HCT116 (cell line): ENCODE measurements at regions not wholly inside any gene's neighbourhood (a gene's known extent, or its start where the extent isn't known, plus 50 kb on each side); places are given as distances from the start of the nearest gene placed in this dataset.

Experiments
- ATAC-seq: fragments of 200-7000 bp; cut with Tn5 transposase; 2 replicates; pipeline ENCODE4 v1.9.1; 2020; ENCODE audit warnings: mild to moderate bottlenecking, moderate library complexity
- BruUV-seq: library from RNA; stranded (reverse); fragments of 400-500 nt; replicated peaks from 2 replicates; lab custom pipeline; 2021; lab: Mats Ljungman, UMichigan
- CTCF ChIA-PET: fragments of 300-600 bp; sonication (Branson Sonifier 250); formaldehyde crosslinking; loops from one replicate; lab custom pipeline; 2021; ENCODE audit warnings: antibody characterized with exemption; lab: Charles Lee
- POLR2A ChIA-PET: fragments of 300-600, 350-600 bp; sonication (Branson Sonifier 250); formaldehyde crosslinking; loops from one replicate; lab custom pipeline; 2021; ENCODE audit warnings: antibody characterized with exemption; lab: Charles Lee
- RAD21 ChIA-PET, 2 experiments: fragments of 300-600 bp; sonication (Branson Sonifier 250); formaldehyde crosslinking; loops; one replicate each; lab custom pipeline; 2023; ENCODE audit warnings: low total read pairs in 2 of 2; ENCODE audit not compliant: uncharacterized antibody in 2 of 2, unreplicated experiment in 2 of 2, low non-redundant PET in 1 of 2; lab: Charles Lee
- DNase-seq: peaks from one replicate; pipeline ENCODE4 v3.0.0-alpha.2; 2010; ENCODE audit warnings: low read depth, low spot score
- H2AFZ ChIP-seq: fragments of 200-600 bp; shearing (Covaris generic), sonication (generic); 2 replicates; pipeline ENCODE4 v1.6.1; 2017; ENCODE audit warnings: low read depth, mixed run types, mixed read lengths, antibody characterized with exemption, low read length; ENCODE audit not compliant: poor library complexity, severe bottlenecking
- H3K27ac ChIP-seq: 2 replicates; pipeline ENCODE4 v1.5.1; 2012; ENCODE audit warnings: low read depth, low read length
- H3K27me3 ChIP-seq: fragments of 200-600 bp; sonication (generic); 2 replicates; pipeline ENCODE4 v1.6.1; 2016; ENCODE audit warnings: mixed run types, low read length, mixed read lengths; ENCODE audit not compliant: insufficient read depth
- H3K36me3 ChIP-seq, 2 experiments: fragments of 200-500 bp in 1 of 2; fragments of 200-600 bp in 1 of 2; sonication (Bioruptor generic) in 1 of 2; sonication (generic) in 1 of 2; 2 replicates each; pipeline versions ENCODE4 v1.5.1 to v1.6.1; 2014 to 2016; ENCODE audit warnings: low read length in 2 of 2, inconsistent platforms in 1 of 2, mixed read lengths in 1 of 2, mixed run types in 1 of 2; ENCODE audit not compliant: insufficient read depth in 2 of 2, control insufficient read depth in 1 of 2
- H3K4me1 ChIP-seq, 2 experiments: fragments of 200-600 bp in 1 of 2; sonication (generic) in 1 of 2; 2 replicates each; pipeline versions ENCODE4 v1.5.1 to v1.6.1; 2012 to 2017; ENCODE audit warnings: low read length in 2 of 2, inconsistent platforms in 1 of 2, mild to moderate bottlenecking in 1 of 2, mixed read lengths in 1 of 2, mixed run types in 1 of 2, moderate library complexity in 1 of 2; ENCODE audit not compliant: insufficient read depth in 2 of 2, control insufficient read depth in 1 of 2
- H3K4me2 ChIP-seq: fragments of 200-600 bp; sonication (generic); 2 replicates; pipeline ENCODE4 v1.6.1; 2017; ENCODE audit warnings: mixed run types, low read length, mixed read lengths
- H3K4me3 ChIP-seq, 2 experiments: fragments of 200-600 bp in 1 of 2; sonication (generic) in 1 of 2; replicated peaks in 1 of 2; 2 replicates each; pipeline ENCODE4 v1.5.1; 2011 to 2016; ENCODE audit warnings: low read length in 2 of 2, control low read depth in 1 of 2, low read depth in 1 of 2, mild to moderate bottlenecking in 1 of 2, mixed read lengths in 1 of 2, mixed run types in 1 of 2
- H3K79me2 ChIP-seq: fragments of 200-600 bp; sonication (generic); 2 replicates; pipeline ENCODE4 v1.6.1; 2017; ENCODE audit warnings: mild to moderate bottlenecking, mixed run types, low read length, moderate library complexity, mixed read lengths; ENCODE audit not compliant: insufficient read depth
- H3K9ac ChIP-seq: fragments of 200-600 bp; sonication (generic); 2 replicates; pipeline ENCODE4 v1.6.1; 2016; ENCODE audit warnings: low read length, mixed read lengths
- H3K9me2 ChIP-seq: fragments of 200-600 bp; sonication (generic), shearing (Covaris generic); 2 replicates; pipeline ENCODE4 v1.6.1; 2017; ENCODE audit warnings: mixed run types, mild to moderate bottlenecking, moderate library complexity; ENCODE audit not compliant: insufficient read depth
- H3K9me3 ChIP-seq, 2 experiments: fragments of 200-500 bp in 1 of 2; fragments of 200-600 bp in 1 of 2; sonication (Bioruptor generic) in 1 of 2; sonication (generic) in 1 of 2; 2 replicates each; pipeline ENCODE4 v1.6.1; 2014 to 2017; ENCODE audit warnings: low read length in 2 of 2, mixed read lengths in 2 of 2, inconsistent platforms in 1 of 2, low read depth in 1 of 2, mild to moderate bottlenecking in 1 of 2, mixed run types in 1 of 2, moderate library complexity in 1 of 2; ENCODE audit not compliant: control insufficient read depth in 1 of 2, insufficient read depth in 1 of 2
- H4K20me1 ChIP-seq: fragments of 200-600 bp; sonication (generic), shearing (Covaris generic); 2 replicates; pipeline ENCODE4 v1.6.1; 2017; ENCODE audit warnings: mixed run types, mild to moderate bottlenecking, moderate library complexity; ENCODE audit not compliant: insufficient read depth
- EGR1 ChIP-seq: IDR thresholded peaks from 2 replicates; pipeline ENCODE4 v1.6.1; 2012; ENCODE audit warnings: low read depth
- ELF1 ChIP-seq: IDR thresholded peaks from 2 replicates; pipeline ENCODE4 v1.6.1; 2012; ENCODE audit warnings: low read depth, borderline replicate concordance
- EZH2 ChIP-seq: fragments of 200-600 bp; sonication (generic); IDR thresholded peaks from 2 replicates; pipeline ENCODE4 v1.6.1; 2017; ENCODE audit warnings: antibody characterized with exemption, mixed run types
- EZH2phosphoT487 ChIP-seq: fragments of 200-600 bp; IDR thresholded peaks from 2 replicates; pipeline ENCODE4 v1.6.1; 2018; ENCODE audit warnings: antibody characterized with exemption, borderline replicate concordance
- JUND ChIP-seq: IDR thresholded peaks from 2 replicates; pipeline ENCODE4 v1.6.1; 2012
- RAD21 ChIP-seq: IDR thresholded peaks from 2 replicates; pipeline ENCODE4 v1.6.1; 2012; ENCODE audit warnings: low read depth, mild to moderate bottlenecking
- SIN3A ChIP-seq: IDR thresholded peaks from 2 replicates; pipeline ENCODE4 v1.6.1; 2012; ENCODE audit warnings: low read depth
- SP1 ChIP-seq: IDR thresholded peaks from 2 replicates; pipeline ENCODE4 v1.6.1; 2012; ENCODE audit warnings: low read depth
- SRF ChIP-seq: IDR thresholded peaks from 2 replicates; pipeline ENCODE4 v1.6.1; 2012; ENCODE audit warnings: low read depth
- TCF7L2 ChIP-seq: IDR thresholded peaks from 2 replicates; pipeline ENCODE4 v1.7.0; 2011; ENCODE audit warnings: borderline replicate concordance, inconsistent platforms; ENCODE audit not compliant: insufficient read depth, insufficient read length; ENCODE audit errors: extremely low read depth
- YY1 ChIP-seq: IDR thresholded peaks from 2 replicates; pipeline ENCODE4 v1.6.1; 2011; ENCODE audit warnings: low read length, low read depth, moderate library complexity, mild to moderate bottlenecking; ENCODE audit not compliant: insufficient replicate concordance; ENCODE audit errors: extremely low read depth
- ZFX ChIP-seq: fragments of 450-650 bp; IDR thresholded peaks from 2 replicates; pipeline ENCODE4 v1.6.1; 2017
- ZNF274 ChIP-seq: fragments of 200-500 bp; sonication (Bioruptor generic); IDR thresholded peaks from 2 replicates; pipeline ENCODE4 v1.6.1; 2014; ENCODE audit warnings: mild to moderate bottlenecking, low read depth, low read length, inconsistent platforms
- intact Hi-C: fragments of 100-400 bp; cut with micrococcal nuclease; formaldehyde crosslinking; loops from 2 replicates; pipeline ENCODE4 v1.10.0; 2022
- TF ChIP-seq, protein P1 (sequence below), 3 experiments: fragments of 200-600 bp in 1 of 3; sonication (generic) in 1 of 3; IDR thresholded peaks in 2 of 3; conservative IDR thresholded peaks in 1 of 3; 2 replicates each; pipeline ENCODE4 v1.5.1; 2012 to 2017; ENCODE audit warnings: low read depth in 2 of 3, low read length in 2 of 3, antibody characterized with exemption in 1 of 3, borderline replicate concordance in 1 of 3, control low read depth in 1 of 3, mild to moderate bottlenecking in 1 of 3, mixed read lengths in 1 of 3, mixed run types in 1 of 3, moderate library complexity in 1 of 3; ENCODE audit not compliant: insufficient read depth in 1 of 3
- TF ChIP-seq, protein P2 (sequence below): IDR thresholded peaks from 2 replicates; pipeline ENCODE4 v1.6.1; 2012
- TF ChIP-seq, protein P3 (sequence below): IDR thresholded peaks from 2 replicates; pipeline ENCODE4 v1.6.1; 2011; ENCODE audit warnings: mild to moderate bottlenecking, low read length, moderate library complexity; ENCODE audit not compliant: insufficient replicate concordance; ENCODE audit errors: extremely low read depth
- TF ChIP-seq, protein P4 (sequence below): IDR thresholded peaks from 2 replicates; pipeline ENCODE4 v1.6.1; 2012; ENCODE audit warnings: low read depth

DNA sequence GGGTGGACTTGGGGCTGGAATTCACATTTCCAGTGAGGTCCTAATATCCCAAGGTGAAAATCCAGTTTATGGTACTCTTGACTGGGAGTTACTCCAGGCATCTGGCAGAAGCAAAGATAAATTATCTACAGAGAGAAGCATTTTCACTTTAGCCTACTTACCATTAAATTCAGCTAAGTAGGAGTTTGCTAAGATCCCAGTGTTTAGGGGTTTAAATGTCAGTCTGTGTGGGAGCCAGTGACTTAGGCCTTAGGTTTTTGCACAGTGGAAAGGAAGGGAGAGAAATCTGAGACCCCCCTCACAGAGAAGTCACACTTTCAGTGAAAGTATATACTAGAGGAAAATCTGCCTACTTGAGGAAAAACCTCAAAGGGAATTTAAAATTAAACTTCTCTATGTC is 134.2 kb downstream of the IQUB start:
- ChIA-PET CTCF (no interaction called here), RAD21 (no interaction called here), POLR2A (no interaction called here)
- no peaks in the 10 kb centered on the region for H3K9me2 ChIP-seq
- H3K4me1 ChIP-seq: peaks cover 5% of the 10 kb centered on the region in 2 experiments; a peak in 1 of 4 replicates
- DNase-seq: no peak
- H3K27ac ChIP-seq: no peak overlapping the region
- no peaks in the 10 kb centered on the region for H3K79me2 ChIP-seq
- H3K36me3 ChIP-seq: no peaks in the 10 kb centered on the region
- H3K9ac ChIP-seq: no peak overlapping the region
- BruUV-seq: no TSS peak
- H3K9me3 ChIP-seq: no peaks in the 10 kb centered on the region
- H2AFZ ChIP-seq: no peak overlapping the region
- no peaks in the 10 kb centered on the region for H3K27me3 ChIP-seq
- H3K4me3 ChIP-seq: no peak overlapping the region
- no peak overlapping the region for H3K4me2 ChIP-seq
- H4K20me1 ChIP-seq: no peaks in the 10 kb centered on the region
- TF ChIP-seq, protein P1, sequence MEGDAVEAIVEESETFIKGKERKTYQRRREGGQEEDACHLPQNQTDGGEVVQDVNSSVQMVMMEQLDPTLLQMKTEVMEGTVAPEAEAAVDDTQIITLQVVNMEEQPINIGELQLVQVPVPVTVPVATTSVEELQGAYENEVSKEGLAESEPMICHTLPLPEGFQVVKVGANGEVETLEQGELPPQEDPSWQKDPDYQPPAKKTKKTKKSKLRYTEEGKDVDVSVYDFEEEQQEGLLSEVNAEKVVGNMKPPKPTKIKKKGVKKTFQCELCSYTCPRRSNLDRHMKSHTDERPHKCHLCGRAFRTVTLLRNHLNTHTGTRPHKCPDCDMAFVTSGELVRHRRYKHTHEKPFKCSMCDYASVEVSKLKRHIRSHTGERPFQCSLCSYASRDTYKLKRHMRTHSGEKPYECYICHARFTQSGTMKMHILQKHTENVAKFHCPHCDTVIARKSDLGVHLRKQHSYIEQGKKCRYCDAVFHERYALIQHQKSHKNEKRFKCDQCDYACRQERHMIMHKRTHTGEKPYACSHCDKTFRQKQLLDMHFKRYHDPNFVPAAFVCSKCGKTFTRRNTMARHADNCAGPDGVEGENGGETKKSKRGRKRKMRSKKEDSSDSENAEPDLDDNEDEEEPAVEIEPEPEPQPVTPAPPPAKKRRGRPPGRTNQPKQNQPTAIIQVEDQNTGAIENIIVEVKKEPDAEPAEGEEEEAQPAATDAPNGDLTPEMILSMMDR (IDR thresholded peaks at IDR 0.05 in 2 of 3, conservative IDR thresholded peaks at IDR 0.05 in 1 of 3; ENCODE audit: borderline replicate concordance in 1 of 3, insufficient read depth in 1 of 3, low read depth in 2 of 3, low read length in 2 of 3): no peak
- TF ChIP-seq, protein P2, sequence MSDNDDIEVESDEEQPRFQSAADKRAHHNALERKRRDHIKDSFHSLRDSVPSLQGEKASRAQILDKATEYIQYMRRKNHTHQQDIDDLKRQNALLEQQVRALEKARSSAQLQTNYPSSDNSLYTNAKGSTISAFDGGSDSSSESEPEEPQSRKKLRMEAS: no peak
- TF ChIP-seq, protein P3, sequence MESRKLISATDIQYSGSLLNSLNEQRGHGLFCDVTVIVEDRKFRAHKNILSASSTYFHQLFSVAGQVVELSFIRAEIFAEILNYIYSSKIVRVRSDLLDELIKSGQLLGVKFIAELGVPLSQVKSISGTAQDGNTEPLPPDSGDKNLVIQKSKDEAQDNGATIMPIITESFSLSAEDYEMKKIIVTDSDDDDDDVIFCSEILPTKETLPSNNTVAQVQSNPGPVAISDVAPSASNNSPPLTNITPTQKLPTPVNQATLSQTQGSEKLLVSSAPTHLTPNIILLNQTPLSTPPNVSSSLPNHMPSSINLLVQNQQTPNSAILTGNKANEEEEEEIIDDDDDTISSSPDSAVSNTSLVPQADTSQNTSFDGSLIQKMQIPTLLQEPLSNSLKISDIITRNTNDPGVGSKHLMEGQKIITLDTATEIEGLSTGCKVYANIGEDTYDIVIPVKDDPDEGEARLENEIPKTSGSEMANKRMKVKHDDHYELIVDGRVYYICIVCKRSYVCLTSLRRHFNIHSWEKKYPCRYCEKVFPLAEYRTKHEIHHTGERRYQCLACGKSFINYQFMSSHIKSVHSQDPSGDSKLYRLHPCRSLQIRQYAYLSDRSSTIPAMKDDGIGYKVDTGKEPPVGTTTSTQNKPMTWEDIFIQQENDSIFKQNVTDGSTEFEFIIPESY: no peak
- TF ChIP-seq SIN3A: no peak
- TF ChIP-seq, protein P4, sequence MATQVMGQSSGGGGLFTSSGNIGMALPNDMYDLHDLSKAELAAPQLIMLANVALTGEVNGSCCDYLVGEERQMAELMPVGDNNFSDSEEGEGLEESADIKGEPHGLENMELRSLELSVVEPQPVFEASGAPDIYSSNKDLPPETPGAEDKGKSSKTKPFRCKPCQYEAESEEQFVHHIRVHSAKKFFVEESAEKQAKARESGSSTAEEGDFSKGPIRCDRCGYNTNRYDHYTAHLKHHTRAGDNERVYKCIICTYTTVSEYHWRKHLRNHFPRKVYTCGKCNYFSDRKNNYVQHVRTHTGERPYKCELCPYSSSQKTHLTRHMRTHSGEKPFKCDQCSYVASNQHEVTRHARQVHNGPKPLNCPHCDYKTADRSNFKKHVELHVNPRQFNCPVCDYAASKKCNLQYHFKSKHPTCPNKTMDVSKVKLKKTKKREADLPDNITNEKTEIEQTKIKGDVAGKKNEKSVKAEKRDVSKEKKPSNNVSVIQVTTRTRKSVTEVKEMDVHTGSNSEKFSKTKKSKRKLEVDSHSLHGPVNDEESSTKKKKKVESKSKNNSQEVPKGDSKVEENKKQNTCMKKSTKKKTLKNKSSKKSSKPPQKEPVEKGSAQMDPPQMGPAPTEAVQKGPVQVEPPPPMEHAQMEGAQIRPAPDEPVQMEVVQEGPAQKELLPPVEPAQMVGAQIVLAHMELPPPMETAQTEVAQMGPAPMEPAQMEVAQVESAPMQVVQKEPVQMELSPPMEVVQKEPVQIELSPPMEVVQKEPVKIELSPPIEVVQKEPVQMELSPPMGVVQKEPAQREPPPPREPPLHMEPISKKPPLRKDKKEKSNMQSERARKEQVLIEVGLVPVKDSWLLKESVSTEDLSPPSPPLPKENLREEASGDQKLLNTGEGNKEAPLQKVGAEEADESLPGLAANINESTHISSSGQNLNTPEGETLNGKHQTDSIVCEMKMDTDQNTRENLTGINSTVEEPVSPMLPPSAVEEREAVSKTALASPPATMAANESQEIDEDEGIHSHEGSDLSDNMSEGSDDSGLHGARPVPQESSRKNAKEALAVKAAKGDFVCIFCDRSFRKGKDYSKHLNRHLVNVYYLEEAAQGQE: no peak
- no peak for TF ChIP-seq EZH2phosphoT487
- no peak for TF ChIP-seq ZNF274
- no peak for TF ChIP-seq RAD21
- no peak for TF ChIP-seq ZFX
- TF ChIP-seq TCF7L2: no peak
- no peak for TF ChIP-seq YY1
- TF ChIP-seq SP1: no peak
- no peak for TF ChIP-seq SRF
- TF ChIP-seq EZH2: no peak
- no peak for TF ChIP-seq ELF1
- TF ChIP-seq JUND: no peak
- no peak for TF ChIP-seq EGR1
- no peak for ATAC-seq
- intact Hi-C loops: no loop called here
